Large intestine (tissue), 3 donors: ENCODE measurements at regions not wholly inside any gene's neighbourhood (a gene's known extent, or its start where the extent isn't known, plus 50 kb on each side); places are given as distances from the start of the nearest gene placed in this dataset.

Source experiments
- DNase-seq, 2 donors: peaks; one replicate each; pipeline versions ENCODE4 v3.0.0 to v3.0.0-alpha.2; 2013
- H3K27ac ChIP-seq: one replicate; pipeline ENCODE4 v1.5.1; 2013; ENCODE audit warnings: low read length
- H3K27me3 ChIP-seq: 2 replicates; pipeline ENCODE4 v1.6.1; 2013; ENCODE audit warnings: low read length; ENCODE audit not compliant: control insufficient read depth, insufficient read depth
- H3K36me3 ChIP-seq: 2 replicates; pipeline ENCODE4 v1.6.1; 2013; ENCODE audit warnings: low read length; ENCODE audit not compliant: control insufficient read depth, insufficient read depth
- H3K4me1 ChIP-seq: one replicate; pipeline ENCODE4 v1.6.1; 2013; ENCODE audit warnings: low read length; ENCODE audit not compliant: control insufficient read depth, insufficient read depth
- H3K4me3 ChIP-seq: one replicate; pipeline ENCODE4 v1.5.1; 2013; ENCODE audit warnings: low read length
- H3K9me3 ChIP-seq: one replicate; pipeline ENCODE4 v1.6.1; 2013; ENCODE audit warnings: mild to moderate bottlenecking, low read depth, low read length, moderate library complexity; ENCODE audit not compliant: control insufficient read depth
- WGBS: methylation state at CpG from one replicate; pipeline ENCODE4 v1.1.5; 2013; ENCODE audit warnings: low lambda C conversion rate; ENCODE audit not compliant: insufficient coverage; 5-methylcytosine and 5-hydroxymethylcytosine counted together

DNA sequence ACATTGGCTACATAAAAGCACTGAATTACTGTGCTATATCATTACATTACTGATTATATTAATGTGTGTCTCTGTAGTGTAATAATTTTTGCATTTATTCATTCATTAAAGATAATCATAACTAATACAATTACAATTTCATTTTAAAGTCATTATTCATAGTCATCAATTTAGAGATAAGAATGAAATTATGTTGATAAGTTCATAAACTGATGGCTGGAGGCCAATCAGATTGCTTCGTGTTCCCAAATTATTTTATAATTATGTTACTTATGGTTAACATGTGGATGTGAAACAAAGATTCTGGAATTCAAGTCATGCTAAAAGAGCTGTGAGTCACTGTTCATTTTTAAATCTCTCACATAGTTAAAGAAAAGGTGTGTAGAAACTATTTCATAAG, 223.4 kb upstream of the HAND2 start:
- WGBS = no CpG with 5 or more reads among the region's 1 CpG
- no peak overlapping the region for H3K4me3 ChIP-seq
- no peaks in the 10 kb centered on the region for H3K36me3 ChIP-seq
- H3K4me1 ChIP-seq = no peaks in the 10 kb centered on the region
- H3K27me3 ChIP-seq = no peaks in the 10 kb centered on the region
- DNase-seq = no peak
- H3K27ac ChIP-seq = no peak overlapping the region
- H3K9me3 ChIP-seq = no peaks in the 10 kb centered on the region

DNA sequence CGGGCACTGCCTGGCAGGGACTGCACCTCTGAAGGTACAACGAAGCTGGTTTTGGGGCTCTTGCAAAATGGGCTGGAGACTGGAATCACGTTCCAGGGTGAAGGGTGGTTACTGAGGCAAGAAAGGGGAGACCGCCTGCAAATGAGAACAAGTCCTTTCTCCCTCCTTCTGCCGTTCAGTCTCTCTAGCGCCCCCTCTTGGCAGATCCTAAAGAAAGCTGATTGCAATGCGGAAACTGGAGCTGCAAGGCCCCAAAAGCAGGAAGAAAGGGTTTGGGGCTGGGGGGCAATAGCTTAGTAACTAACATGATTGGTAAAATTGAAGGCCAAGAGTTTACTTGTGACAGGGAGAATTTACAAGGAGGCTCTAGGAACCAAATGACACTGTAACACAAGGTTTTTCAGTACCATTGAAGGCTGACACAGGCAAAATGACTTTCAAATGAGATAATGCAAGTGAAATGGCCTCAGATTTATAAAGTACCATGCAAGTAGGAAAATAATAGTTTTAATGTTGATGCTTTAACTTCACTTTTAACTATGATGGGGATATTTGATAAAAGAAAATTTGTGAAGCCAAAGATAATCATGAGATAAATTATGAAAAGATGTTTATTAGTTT, 222.7 kb upstream of the HAND2 start:
- no CpG with 5 or more reads among the region's 7 CpGs for WGBS

DNA sequence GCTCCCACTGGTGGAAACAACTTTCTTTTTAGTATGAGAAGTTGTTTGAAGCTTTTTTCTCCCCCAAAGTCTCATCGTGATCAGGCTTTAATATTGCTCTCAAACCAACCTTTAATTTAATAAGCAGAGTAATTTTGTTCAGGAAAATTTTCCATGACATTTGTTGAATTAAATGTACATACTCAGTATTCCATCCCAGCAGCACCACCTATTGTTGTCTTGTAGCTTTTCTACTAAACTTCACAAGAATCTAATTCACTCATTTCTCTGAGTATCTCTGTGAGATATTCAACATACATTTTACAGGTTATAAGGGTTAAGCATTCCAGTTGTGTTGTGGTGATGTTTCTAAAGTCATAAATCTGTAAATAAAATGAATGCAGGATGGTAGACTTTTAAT, 218.3 kb upstream of the HAND2 start:
- no peaks in the 10 kb centered on the region for H3K9me3 ChIP-seq
- no peaks in the 10 kb centered on the region for H3K36me3 ChIP-seq
- DNase-seq = no peak
- H3K4me3 ChIP-seq = no peak overlapping the region
- no peaks in the 10 kb centered on the region for H3K4me1 ChIP-seq
- no peaks in the 10 kb centered on the region for H3K27me3 ChIP-seq
- no peak overlapping the region for H3K27ac ChIP-seq
- no CpG with 5 or more reads among the region's 1 CpG for WGBS

More for the DNA sequence above, 222.7 kb upstream of the HAND2 start:
- no peaks in the 10 kb centered on the region for H3K27me3 ChIP-seq
- H3K36me3 ChIP-seq = no peaks in the 10 kb centered on the region
- no peaks in the 10 kb centered on the region for H3K9me3 ChIP-seq
- H3K27ac ChIP-seq = no peak overlapping the region
- H3K4me1 ChIP-seq = no peaks in the 10 kb centered on the region
- DNase-seq = no peak
- no peak overlapping the region for H3K4me3 ChIP-seq

DNA sequence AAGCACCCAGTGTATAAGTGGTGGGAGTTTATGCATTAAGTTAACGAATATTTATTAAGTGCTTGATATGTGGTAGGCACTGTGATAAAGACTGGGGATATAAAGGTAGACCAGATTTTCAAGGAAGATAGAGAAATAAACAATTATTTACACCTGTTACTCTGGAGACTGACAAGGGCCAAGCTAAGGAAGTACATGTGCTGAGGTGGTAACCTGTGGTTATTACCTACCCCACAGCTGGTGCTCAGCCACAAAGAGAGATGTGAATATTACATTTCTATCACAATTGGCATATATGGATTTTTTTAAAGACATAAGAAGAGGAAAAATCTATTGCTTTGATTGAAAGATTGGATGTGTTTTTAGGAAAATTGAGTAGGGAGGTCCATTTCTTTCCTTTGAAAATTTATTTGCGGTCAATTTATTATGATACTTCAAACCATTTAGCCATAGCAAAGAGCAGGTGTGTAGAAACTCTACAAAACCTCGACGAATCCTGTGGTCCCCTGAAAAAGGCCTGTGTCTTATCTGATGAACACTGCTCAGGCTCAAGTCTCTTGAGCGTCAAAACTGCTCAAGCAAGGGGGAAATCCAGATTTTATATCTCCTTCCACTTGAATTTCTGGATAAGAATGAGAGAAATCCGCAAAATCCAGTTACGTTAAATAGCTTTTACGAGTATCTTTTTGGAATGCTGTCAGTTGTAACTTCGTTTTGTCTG, 217.7 kb upstream of the HAND2 start:
- Histone ChIP-seq H3K27me3 (no peaks in the 10 kb centered on the region), H3K4me3 (no peak overlapping the region), H3K9me3 (no peaks in the 10 kb centered on the region), H3K36me3 (no peaks in the 10 kb centered on the region), H3K4me1 (no peaks in the 10 kb centered on the region), H3K27ac (no peak overlapping the region)
- WGBS = no CpG with 5 or more reads among the region's 9 CpGs
- no peak for DNase-seq

DNA sequence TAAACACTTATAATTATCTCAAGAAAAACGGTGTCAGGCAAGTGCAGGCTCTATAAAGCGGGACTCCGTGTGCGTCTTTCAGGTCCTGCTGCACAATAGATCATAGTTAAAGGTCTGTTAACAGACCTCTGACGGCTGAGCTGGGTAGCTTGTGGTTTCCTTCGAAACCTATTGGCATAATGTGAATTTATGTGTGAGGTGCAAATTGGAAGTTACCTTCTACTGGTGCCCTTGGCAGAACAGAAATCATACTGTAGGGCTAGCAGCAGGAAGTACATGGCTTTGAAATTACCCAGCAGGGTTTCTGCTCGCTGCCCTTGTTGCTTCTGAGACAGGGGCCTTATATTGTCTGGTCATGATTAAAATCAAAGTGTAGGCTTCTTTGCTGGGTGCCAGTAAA, 216.4 kb upstream of the HAND2 start:
- Histone ChIP-seq H3K4me1 (no peaks in the 10 kb centered on the region), H3K36me3 (no peaks in the 10 kb centered on the region), H3K27ac (no peak overlapping the region), H3K4me3 (no peak overlapping the region), H3K27me3 (no peaks in the 10 kb centered on the region), H3K9me3 (no peaks in the 10 kb centered on the region)
- WGBS = 60% methylated on average over 1 of the region's 7 CpGs
- no peak for DNase-seq

DNA sequence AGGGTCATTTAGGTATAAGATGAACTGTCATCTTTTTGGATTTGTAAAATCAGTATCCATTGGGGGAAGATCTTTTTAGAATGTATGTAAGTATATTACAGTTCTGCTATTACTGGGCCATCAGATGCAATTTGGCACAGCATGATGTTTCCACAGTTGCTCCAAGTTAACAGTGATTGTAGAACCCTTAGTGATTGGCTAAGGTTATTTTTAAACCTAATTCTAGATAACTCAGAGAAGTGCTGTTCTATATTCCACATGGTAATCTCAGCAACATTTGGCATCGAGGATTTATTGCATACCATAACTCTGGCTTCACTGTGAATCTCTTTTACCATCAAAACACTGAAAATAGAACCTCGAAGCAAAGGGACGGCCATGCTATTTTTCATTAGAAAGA, 215.7 kb upstream of the HAND2 start:
- no peaks in the 10 kb centered on the region for H3K4me1 ChIP-seq
- 100% methylated on average over 2 of the region's 3 CpGs for WGBS
- DNase-seq = no peak
- no peak overlapping the region for H3K4me3 ChIP-seq
- no peak overlapping the region for H3K27ac ChIP-seq
- H3K36me3 ChIP-seq = no peaks in the 10 kb centered on the region
- no peaks in the 10 kb centered on the region for H3K27me3 ChIP-seq
- no peaks in the 10 kb centered on the region for H3K9me3 ChIP-seq

DNA sequence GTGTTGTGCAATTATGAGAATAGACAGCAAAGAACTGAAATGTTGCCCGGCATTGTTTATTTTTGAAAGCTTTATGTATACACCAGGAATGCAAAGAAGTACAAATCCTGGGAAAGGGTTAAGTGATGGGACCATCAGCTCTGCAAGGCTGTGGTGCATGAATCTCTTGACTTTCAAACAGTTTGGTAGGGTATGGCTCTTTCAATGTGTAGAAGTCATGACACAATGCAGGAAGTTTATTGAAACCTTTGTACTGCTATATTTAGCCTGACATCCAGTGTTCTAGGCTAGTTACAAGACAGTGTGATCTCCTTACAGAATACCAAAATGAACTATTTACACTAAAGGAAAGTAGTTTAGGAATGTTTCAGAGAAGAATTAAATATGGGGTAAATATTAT, 206.8 kb upstream of the HAND2 start:
- Histone ChIP-seq H3K4me3 (no peak overlapping the region), H3K4me1 (no peaks in the 10 kb centered on the region), H3K27me3 (no peaks in the 10 kb centered on the region), H3K9me3 (no peaks in the 10 kb centered on the region), H3K27ac (no peak overlapping the region), H3K36me3 (no peaks in the 10 kb centered on the region)
- no CpG with 5 or more reads among the region's 1 CpG for WGBS
- DNase-seq = no peak

DNA sequence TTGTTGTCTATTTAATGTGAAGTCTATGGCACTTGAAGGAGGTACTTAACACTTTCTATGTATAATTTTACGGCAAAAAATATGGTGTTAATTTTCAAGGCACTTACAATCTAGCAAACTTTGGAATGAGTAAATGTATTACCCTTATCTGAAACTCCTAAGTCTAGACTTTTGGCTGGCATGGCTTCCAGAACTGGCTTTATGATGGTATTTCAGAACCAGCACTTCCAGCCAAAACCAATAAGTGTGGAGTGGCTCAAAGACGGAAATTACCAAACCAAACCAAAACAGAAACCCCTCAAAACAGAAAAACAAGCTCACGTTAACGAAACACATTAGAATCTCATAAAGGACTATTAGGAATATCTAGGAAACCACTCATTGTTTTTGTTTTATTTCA, 205.6 kb upstream of the HAND2 start:
- Histone ChIP-seq H3K27me3 (no peaks in the 10 kb centered on the region), H3K36me3 (no peaks in the 10 kb centered on the region), H3K9me3 (no peaks in the 10 kb centered on the region), H3K27ac (no peak overlapping the region), H3K4me3 (no peak overlapping the region), H3K4me1 (no peaks in the 10 kb centered on the region)
- no CpG with 5 or more reads among the region's 4 CpGs for WGBS
- DNase-seq = no peak

DNA sequence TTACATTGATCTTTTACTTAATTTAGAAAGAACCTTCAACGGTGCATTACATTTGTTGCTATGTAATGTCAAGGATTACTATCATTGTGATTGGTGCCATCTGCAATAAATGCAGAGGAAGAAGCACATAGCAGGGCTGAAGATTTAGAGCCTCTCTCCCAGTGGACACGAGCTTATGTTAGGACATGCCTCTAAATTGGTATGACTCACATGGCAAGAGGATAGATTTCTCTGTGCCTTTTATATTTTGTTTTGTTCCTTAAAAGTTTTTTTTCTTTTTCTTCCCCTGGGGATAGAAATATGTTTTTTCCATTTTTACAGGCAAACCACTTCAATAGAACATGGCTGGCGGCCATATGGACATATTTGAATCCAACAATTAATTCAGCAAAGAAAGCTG, 205.0 kb upstream of the HAND2 start:
- WGBS = 90% methylated on average over 1 of the region's 3 CpGs
- no peaks in the 10 kb centered on the region for H3K36me3 ChIP-seq
- DNase-seq = no peak
- no peak overlapping the region for H3K27ac ChIP-seq
- no peaks in the 10 kb centered on the region for H3K4me1 ChIP-seq
- no peaks in the 10 kb centered on the region for H3K27me3 ChIP-seq
- no peak overlapping the region for H3K4me3 ChIP-seq
- H3K9me3 ChIP-seq = no peaks in the 10 kb centered on the region

DNA sequence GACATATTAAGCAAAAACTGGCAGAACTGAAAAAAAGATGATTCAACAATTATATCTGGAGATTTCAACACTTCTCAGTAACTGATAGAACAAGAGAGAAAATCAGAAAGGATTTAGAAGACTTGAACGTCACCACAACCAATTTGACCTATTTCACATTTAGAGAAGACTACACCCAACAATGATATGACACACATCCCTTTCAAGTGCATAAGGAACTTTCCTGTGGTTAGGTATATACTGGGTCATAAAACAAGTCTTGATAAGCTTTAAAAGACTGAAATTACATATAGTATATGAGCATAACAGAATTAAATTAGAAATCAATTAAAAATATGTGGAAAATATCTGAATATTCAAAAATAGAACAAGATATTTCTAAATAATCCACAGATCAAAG, 201.2 kb upstream of the HAND2 start:
- no peak overlapping the region for H3K4me3 ChIP-seq
- H3K27ac ChIP-seq = no peak overlapping the region
- H3K27me3 ChIP-seq = no peaks in the 10 kb centered on the region
- WGBS = 80% methylated on average over 1 of the region's 1 CpG
- peaks cover 3% of the 10 kb centered on the region for H3K9me3 ChIP-seq
- DNase-seq = no peak
- H3K4me1 ChIP-seq = no peaks in the 10 kb centered on the region
- no peaks in the 10 kb centered on the region for H3K36me3 ChIP-seq

DNA sequence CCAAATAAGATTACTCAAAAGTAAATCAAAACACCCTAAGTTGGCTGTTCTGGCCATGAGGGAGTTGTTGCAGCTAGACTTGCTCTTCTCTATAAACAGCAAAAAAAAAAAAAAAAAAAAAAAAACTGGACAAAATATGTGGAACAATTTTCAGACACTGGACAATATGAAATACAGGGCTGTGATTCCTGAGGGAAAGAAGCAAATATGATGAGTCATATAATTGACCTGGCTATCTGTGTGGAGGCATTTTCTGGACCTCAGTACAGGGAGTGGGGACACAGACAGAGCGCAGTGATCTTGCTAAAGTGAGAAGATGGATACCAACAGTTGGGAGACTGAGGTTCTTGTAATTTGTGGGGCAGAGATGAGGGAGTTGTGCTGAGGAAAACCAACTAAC, 192.0 kb upstream of the HAND2 start:
- WGBS = no CpG with 5 or more reads among the region's 1 CpG

More for the DNA sequence above, 192.0 kb upstream of the HAND2 start:
- H3K27ac ChIP-seq = no peak overlapping the region
- no peaks in the 10 kb centered on the region for H3K4me1 ChIP-seq
- H3K27me3 ChIP-seq = no peaks in the 10 kb centered on the region
- DNase-seq = no peak
- H3K9me3 ChIP-seq = peaks cover 10% of the 10 kb centered on the region
- H3K36me3 ChIP-seq = no peaks in the 10 kb centered on the region
- H3K4me3 ChIP-seq = no peak overlapping the region
